ENCODE measurements at regions not wholly inside any gene's neighbourhood (a gene's known extent, or its start where the extent isn't known, plus 50 kb on each side); places are given as distances from the start of the nearest gene placed in this dataset.

DNA sequence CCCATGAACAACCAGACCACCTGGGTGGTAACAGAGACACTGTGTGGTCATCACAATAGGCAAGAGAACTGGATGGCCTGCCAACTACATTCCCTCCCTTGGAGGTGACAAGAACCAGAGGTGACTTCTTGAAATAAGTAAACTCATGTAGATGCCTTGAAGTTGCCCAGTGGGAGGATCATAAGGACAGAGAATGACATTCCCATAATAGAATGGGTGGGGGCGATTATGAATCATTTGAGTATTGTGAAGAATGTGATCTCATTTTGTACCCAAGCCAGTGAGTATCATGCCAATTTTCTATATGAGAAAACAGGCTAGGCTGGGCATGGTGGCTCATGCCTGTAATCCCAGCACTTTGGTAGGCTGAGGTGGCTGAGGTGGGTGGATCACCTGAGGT lies 211.4 kb upstream of the GYPC start:
- intact Hi-C loops (cut with DNase I, micrococcal nuclease) = no loop called here

DNA sequence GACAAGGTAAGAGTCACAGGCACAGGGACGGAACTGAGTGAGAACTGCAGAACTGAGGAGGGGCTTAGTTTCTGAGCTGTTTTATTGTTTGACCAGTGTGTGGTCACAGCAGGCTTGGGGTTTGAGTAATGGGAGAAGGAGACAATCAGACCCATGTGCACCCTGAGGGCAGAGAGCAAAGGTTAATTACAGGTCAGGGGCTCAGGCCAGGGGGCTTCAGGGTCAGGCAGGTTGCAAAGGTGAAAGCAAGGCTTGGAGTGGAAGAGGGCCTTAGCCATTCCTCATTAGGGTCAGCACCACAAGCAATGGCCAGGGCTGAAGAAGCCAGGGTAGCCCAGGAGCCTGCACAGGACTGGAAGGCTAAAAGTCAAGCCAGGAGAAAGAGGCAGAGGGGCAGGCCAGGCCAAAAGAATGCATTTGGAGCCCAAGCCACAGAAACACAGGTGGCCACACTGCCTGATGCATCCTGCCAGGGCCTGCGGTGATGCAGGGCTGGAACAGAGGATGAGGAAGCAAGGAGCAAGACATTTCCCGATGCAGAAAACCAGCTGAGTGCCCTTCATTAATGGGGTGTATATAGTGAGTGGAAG lies 209.8 kb upstream of the GYPC start:
- ATAC-seq = no peak
- DNase-seq = no peak
- intact Hi-C loops (cut with DNase I, micrococcal nuclease) = no loop called here

More for the DNA sequence above, 211.4 kb upstream of the GYPC start:
- DNase-seq = no peak
- no peak for ATAC-seq

DNA sequence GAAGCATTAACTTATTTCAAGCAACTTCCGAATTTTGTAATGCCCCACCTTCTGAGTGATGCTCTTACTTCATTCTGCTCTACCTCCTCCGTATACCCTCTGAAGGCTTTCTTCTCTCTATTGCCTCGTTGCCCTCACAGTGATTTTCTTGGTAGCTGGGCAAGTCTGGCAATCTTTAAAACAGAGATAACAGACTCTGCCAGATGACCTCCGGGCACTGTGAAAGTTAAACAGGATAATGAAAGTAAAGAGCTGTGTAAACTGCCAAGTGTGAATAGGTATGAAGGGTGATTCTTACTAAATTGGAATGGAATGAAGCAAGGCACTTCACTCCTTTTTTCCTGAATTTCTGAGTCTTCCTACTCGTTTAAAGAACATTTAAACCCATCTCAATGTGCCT lies 207.3 kb upstream of the GYPC start:
- intact Hi-C loops (cut with DNase I, micrococcal nuclease) = no loop called here
- DNase-seq (no peak), ATAC-seq (no peak)

DNA sequence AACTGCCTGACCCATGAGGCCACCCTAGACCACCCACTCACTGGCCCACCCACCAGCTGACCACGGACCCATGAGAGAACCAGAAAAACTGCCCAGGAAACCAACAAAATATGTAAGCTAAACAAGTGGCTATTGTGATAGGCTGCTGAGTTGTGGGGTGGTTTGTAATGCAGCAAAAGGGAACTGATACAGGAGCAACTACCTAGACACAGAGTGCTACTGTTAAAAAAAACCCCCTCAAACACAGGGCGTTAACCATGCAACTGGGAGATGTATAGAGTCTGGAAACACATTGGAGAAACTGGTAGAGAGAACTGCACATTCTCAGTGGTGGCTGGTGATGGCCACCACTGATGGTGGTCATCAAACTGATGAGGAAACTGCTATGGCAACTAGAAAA lies 206.3 kb upstream of the GYPC start:
- no peak for DNase-seq
- ATAC-seq = no peak
- intact Hi-C loops (cut with DNase I, micrococcal nuclease) = no loop called here

DNA sequence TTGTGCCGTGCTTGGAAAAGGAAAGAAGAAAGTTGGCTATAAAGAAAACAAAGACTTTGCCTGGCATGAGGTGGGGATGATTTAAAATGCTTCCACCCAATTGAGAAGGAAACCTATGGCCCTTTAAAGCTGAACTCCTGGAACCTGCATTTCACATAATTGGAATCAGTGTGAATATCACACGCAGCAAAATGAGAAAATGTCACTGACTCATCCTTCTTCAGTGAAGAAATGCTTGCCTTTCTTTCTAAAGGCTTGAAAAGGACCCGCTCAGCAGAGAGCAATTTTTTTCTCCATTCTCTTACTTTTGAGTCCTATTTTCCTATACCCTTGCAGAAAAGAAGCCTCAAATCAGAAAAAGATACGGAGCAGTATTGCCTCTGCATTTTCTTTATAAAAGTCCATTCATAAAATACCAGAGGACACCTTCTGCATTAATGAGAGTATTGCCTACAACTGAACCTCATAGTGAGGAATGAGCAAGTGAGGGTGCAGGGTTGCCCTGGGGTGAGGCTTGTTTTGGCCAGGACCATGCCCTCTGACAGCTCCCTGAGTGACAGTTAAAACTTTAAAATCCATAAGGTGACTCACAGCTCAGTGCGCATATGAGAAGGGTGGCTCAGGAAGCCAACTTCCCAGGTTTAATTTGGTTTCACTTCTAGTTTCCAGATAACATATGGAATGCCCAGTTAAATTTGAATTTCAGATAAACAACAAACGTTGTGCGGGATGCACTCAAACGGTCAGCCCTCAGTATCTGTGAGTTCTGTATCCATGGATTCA lies 191.9 kb upstream of the GYPC start:
- intact Hi-C loops (cut with DNase I, micrococcal nuclease) = no loop called here
- ATAC-seq = no peak
- DNase-seq = no peak

DNA sequence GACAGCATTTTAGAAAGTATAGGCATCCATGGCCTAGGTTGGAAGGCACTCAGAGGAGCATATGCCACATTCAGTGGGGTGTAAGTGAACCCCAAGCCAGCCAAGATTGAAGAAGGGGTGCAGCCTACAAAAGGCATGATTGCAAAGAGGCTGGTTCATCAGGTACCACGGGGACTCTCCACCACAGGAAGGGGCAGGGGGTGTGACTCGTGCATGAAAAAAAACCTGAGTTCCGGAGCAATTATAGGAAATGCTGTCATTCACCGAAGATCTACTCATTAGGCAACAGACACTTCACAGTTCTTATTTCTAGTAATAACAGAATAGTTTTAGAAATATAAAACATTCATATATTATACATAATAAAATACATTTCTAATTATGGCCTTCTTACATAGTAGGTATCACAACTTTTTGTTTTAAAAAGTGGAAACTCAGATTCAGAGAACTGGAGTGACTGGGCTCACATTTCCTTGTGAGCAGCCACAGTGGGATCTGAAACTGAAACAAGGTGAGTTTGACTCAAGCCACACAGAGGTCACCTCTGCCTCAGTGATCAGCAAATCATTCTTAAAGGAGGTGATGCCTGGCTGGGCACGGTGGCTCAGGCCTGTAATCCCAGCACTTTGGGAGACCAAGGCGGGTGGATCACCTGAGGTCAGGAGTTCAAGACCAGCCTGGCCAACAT lies 188.4 kb upstream of the GYPC start:
- intact Hi-C loops (cut with DNase I, micrococcal nuclease) = no loop called here
- DNase-seq (no peak), ATAC-seq (no peak)

DNA sequence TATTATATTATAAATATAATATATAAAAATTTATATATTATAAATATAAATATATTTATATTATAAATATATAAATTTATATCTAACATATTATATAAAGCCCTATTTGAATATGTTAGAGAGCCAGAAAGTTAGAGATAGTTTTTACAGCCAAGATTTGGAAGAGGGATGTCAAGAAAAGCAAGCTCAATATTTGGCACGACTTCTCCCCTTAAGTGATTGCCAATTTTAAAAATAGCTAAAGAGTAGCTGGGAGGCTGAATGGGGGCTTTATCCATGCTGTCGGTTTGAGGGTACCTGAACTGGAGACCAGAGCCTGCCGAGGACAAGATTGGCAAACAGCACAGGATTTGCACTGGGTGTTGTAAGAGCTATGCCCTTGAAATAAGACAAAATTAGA lies 180.9 kb upstream of the GYPC start:
- DNase-seq = no peak
- intact Hi-C loops (cut with DNase I, micrococcal nuclease) = no loop called here
- no peak for ATAC-seq

DNA sequence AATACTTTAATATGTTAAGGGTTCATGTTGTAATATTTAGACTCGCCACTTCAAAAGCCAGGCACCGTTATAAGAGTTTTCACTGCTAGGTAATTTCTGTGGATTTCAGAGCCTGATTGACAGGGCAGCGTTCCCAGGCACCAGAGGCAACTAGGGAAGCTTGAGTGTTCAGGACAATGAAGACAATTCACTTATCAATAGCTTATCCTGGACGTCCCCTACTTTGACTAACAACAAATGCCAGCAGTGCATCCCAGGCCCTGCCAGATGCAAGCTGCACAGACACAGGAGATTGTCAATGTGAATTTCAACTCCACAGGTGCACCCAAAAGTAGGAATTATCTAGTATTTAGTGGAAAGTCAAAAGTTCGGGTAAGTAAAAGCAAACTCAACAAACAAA lies 179.3 kb upstream of the GYPC start:
- ATAC-seq (no peak), DNase-seq (no peak)
- intact Hi-C loops (cut with DNase I, micrococcal nuclease) = no loop called here

DNA sequence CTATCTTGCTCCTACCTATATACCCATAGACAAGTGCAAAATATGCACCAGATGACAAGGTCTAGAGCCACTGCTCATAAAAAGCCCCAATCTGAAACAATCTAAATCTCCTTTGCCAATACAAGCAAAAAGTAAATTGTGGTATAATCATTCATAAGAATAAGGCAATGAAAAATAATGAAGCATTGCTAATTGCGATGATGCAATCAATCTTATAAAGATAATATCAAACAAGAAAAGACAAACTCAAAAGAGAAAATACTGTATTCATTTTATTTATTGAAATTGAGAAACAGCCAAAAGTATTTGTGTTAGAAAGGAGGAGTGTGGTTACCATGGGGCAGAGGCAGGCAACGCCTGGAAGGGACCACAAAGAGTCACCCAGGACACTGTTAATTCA lies 175.9 kb upstream of the GYPC start:
- ATAC-seq (no peak), DNase-seq (no peak)
- intact Hi-C loops (cut with DNase I, micrococcal nuclease) = no loop called here

DNA sequence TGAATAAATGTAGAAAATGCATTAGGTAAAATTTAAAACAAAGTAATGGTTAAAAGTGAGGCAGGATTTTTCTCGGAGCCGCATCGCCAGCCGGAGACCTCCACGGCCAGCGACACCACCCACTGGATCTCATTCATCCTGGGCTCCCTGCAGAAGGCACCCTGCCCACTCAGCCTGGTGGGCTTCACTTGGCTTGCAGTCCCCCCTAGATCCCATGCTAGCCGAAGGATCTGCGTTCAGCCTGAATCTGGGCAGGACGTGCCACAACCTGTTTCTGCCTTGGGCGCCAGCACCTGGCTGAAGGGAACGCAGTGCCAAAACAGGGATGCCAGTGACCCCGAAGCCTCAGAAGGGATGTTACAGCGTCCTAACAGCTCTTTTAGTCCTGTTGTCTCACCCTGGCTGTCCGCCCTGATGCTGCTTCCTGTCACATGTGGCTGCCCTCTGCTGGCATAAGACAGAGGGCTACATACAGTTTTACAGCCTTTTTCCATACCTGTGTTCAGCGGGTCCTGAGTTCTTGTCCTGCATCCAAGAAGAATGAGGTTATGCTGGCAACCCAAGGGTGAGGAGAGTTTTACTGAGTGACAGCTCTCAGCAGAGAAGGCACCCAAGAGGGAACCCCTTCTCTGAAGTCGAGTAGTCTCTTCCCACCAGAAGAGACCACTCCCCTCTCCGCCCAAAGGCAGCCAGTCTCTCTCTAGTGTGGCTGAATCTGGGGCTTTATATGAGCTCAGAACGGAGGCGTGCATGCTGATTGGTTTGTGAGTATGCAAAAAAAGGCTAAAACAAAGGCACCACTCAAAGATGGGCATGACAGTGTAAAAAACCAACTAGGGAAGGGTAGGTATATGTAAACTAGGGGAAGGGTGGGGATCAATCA lies 173.1 kb upstream of the GYPC start:
- DNase-seq (peak in 1 of 2 donors; percentile 7), ATAC-seq (no peak)
- intact Hi-C loops (cut with DNase I, micrococcal nuclease) = no loop called here

DNA sequence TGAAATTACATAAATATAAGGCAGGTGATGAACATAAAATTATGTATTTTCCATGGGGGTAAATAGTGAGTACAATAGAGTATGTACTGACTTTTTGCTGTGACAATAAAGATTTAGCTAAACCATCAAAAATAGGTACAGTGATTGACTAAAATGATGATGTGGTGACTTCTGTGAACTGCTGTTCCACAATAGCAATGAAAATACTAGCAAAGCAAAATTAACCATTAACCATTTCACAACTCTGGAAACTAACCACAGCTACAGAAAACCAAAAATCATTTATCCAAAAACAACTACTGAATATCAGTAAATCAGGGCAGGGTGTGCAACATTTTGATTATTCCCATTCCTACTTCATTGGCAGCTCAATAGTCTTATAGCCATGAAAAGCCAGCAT lies 161.4 kb upstream of the GYPC start:
- DNase-seq = no peak
- intact Hi-C loops (cut with DNase I, micrococcal nuclease) = no loop called here

DNA sequence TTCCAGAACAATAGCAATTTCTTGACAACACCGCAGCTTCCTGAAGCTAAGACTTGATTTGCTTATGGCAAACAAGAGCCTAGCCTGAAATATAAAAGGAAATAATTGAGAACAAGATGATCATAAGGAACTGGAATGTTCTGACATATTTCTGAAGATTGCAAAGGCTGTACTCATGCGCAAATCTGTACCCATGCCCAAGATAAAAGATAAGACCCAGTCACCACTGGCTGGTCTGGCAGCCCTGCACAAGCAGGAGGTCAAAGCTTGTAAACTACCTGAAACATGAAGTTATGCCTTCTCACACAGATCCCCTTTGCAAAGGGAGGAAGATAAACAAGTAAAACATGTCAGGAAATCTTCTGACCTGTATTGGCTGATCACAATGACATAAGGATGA lies 160.8 kb upstream of the GYPC start:
- intact Hi-C loops (cut with DNase I, micrococcal nuclease) = no loop called here
- ATAC-seq = no peak
- no peak for DNase-seq

More for the DNA sequence above, 161.4 kb upstream of the GYPC start:
- ATAC-seq = no peak

DNA sequence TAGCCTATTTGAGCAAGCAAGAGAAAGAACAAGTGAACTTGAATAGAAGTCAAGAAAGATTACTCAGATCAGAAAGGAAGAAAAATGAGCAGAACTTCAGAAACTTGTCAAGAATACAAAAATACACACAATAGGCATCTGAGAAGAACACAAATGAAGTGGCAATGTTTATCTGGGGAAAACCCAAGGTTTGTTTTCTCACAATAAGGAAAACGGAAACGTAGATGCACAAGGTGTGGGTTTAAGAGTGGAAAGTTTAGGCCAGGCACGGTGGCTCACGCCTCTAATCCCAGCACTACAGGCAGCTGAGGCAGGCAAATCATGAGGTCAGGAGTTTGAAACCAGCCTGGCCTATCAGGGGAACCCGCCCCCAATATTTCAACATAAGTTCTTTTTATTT lies 159.5 kb upstream of the GYPC start:
- intact Hi-C loops (cut with DNase I, micrococcal nuclease) = no loop called here
- ATAC-seq = no peak
- DNase-seq = no peak

DNA sequence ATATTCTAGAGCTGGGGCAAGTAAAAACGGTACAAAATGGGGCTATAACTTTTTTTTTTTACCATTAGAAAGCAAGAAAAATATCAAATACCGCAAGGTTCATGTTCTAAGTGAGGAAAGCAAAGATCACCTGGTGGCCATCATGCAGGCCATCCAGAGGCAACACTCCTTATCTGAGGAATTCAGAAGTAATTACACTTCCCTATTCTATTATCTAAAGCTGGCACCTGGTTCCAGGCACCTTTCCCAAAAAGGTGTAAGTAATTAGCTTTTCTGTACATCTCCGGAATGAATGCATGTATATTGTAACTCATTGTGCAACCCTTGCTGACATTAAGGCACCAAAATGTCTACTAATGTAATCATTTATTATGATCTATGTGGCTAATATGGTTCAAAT lies 152.5 kb upstream of the GYPC start:
- ATAC-seq = no peak
- DNase-seq = no peak
- intact Hi-C loops (cut with DNase I, micrococcal nuclease) = no loop called here

DNA sequence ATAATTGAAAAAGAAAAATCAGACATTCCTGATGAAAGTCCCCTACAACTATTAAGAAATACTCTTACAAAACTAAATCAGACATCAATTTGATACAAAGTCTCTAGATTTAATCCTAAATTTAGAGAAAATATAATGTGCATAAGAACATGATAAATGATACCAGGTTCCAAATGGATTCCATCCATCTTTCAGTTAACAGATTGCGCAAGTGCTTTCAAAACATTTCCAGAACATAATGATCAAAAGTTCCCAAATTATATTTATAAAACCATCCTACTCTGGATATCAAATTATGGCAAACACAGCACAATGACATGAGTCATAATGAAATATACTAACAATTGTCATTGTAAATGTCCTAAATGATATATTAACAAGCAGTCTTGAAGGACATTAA lies 151.0 kb upstream of the GYPC start:
- DNase-seq (no peak), ATAC-seq (no peak)
- intact Hi-C loops (cut with DNase I, micrococcal nuclease) = no loop called here

DNA sequence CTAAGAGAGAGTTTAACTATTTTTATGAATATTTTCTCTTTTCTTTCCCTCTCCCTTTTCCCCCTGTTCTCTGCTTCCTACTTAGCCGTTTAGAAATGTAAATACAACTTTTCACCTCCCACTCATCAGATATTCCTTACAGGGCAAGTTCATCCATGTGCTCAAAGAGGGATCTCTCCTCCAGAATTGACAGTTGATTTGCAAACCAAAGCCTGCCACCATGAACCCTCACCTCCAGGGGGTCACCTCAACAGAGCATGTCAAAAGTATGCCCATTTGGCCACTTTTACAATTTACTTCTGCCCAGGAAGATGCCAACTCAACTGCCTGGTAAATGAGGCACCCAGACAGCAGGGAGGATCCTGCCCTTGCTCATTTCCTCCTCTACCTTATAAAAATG lies 149.2 kb upstream of the GYPC start:
- DNase-seq = no peak
- intact Hi-C loops (cut with DNase I, micrococcal nuclease) = no loop called here

DNA sequence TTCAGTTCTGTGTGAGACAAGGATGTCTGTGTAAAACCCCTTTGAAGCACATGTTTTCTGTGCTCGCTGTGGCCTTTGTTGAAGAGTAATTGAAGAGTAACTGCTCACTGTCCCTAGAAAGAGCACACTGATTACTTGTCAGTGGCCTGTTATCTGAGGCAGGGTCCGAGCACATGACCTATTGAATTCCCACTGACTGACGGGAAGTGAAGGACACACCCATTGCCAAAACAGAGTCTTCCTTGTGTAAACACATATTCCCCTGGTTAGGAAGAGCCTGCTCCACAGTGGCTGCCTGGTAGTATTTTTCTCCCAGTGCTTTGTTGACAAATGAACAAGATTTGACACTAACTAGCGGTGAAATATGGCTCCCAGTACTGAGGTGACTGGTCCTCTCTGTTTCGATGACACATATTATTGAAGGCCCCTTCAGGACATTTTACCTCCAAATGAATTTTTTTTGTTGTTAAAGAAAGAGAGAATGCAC lies 148.5 kb upstream of the GYPC start:
- ATAC-seq = no peak

More for the DNA sequence above, 149.2 kb upstream of the GYPC start:
- ATAC-seq = no peak

DNA sequence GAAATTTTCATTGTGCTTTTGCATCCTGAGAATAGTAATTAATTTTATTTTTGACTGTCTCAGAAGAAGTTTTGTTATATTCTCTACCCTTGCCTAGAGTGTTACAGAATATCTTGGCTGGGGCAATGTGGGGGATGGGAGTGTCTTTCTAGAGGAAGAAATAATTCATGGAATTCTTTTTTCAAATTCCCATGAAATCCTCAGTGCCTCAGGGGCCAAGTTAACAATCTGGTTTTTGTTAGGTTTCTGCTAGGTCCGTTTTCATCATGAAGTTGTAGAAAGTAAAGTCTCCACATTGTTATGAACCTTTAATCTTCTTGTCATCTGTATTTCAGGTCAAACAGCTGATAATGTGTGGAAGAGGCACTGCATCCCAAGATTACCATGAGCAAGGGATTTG lies 145.6 kb upstream of the GYPC start:
- intact Hi-C loops (cut with DNase I, micrococcal nuclease) = no loop called here
- no peak for DNase-seq
- ATAC-seq = no peak

More for the DNA sequence above, 148.5 kb upstream of the GYPC start:
- no peak for DNase-seq
- intact Hi-C loops (cut with DNase I, micrococcal nuclease) = no loop called here

DNA sequence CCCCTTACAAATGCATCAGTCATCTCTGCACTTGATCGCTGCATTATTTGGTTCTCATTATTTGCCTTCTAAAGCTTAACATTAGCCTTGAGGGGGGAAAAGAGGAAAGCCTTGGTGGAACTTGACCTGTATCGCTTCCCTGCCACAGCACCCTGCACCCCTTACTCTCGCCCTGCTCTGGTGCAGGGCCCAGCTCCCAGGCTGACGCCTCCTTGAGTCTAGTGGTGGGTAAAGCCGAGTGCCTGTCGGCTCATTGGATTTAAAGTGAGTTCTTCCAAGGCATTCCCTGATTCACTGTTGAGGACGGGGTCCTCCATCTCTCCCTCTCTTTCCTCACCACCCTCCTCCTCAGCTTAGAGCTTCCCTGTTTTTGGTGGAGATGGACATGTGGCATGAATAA lies 145.0 kb upstream of the GYPC start:
- intact Hi-C loops (cut with DNase I, micrococcal nuclease) = no loop called here
- DNase-seq (no peak), ATAC-seq (no peak)
